ENCODE measurements at regions not wholly inside any gene's neighbourhood (a gene's known extent, or its start where the extent isn't known, plus 50 kb on each side); places are given as distances from the start of the nearest gene placed in this dataset.

DNA sequence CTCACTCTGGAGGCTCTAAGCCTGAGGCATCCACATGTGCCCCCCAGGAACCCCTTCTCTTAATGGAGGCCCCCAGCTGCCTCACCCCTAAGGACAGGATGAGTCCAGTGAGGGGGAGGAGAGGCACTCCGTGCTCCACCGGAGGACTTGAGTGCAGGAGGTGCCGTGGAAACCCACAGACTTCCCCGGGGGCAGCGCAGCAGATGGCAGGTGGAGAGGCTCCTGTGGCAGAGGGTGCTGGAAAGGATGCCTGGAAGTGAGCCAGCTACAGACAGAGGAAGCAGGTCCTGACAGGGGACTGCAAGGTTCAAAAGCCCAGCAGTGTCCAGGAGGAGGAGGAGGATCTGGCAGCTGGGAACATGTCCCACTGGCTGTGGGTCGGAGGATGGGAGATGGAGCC lies 1384.0 kb downstream of the TBC1D22A start:
- Histone ChIP-seq H3K4me3 (no peak overlapping the region), H3K4me1 (replicated peaks in 1 of 2) (no peaks in the 10 kb centered on the region), H3K27ac (no peak overlapping the region)
- ATAC-seq (replicated peaks in 6 of 8), result no peak
- in situ Hi-C loops (cut with MboI; ENCODE audit: low pct_unique_long_range_greater_than_20kb in 2 of 9, low sequenced_read_pairs in 9 of 9, unreplicated experiment in 9 of 9), result no loop called here
- WGBS, 10 experiments, result 0 to 93% (median 40%) methylated on average over 1 to 6 of the region's 6 CpGs; no CpG with 5 or more reads in 5 of the 10 experiments

DNA sequence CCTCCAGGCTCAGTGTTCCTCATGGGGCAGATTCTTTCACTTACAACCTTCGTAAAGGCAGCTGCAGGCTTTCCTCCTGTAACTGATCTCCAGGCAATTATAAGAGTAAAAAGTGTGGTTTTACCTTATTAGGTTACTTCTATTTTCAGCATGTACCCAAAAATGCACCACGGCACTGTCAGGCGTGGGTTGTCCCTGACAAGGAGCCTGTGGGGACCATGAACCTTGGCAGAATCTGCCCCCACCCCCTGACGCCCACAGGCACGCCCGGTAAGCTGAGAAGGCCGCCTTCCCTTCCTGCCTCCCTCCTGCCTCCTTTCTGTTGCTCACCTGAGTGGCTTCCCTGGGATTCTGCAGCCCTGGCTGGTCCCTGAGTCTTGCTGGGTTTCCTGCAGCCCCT lies 1383.3 kb downstream of the TBC1D22A start:
- Histone ChIP-seq H3K4me3 (no peak overlapping the region), H3K4me1 (replicated peaks in 1 of 2) (no peaks in the 10 kb centered on the region), H3K27ac (no peak overlapping the region)
- WGBS, 10 experiments, result 0 to 89% (median 14%) methylated on average over 1 to 6 of the region's 7 CpGs; no CpG with 5 or more reads in 5 of the 10 experiments
- in situ Hi-C loops (cut with MboI; ENCODE audit: low pct_unique_long_range_greater_than_20kb in 2 of 9, low sequenced_read_pairs in 9 of 9, unreplicated experiment in 9 of 9), result no loop called here
- ATAC-seq (replicated peaks in 6 of 8), result no peak

DNA sequence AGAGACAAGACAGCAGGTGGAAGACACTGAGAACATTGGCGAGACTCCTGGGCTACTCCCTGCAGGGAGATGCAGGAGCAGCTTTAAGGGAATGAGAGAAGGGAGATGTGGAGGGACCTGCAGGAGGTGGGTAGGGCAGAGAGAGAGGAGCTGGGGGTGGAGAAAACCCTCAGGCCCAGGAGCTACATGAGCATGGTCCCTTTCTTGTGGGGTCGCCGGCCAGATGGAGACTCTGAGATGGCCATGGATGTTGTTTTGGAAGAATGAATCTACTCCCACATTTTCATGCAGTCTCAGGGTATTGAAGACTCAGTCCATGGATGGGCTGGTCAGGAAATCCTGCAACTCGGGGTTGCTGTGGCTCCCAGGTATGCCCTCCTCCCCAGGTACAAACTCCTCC lies 1381.9 kb downstream of the TBC1D22A start:
- 67 to 68% methylated on average over 1 to 3 of the region's 4 CpGs; no CpG with 5 or more reads in 8 of the 10 experiments for WGBS, 10 experiments
- H3K27ac ChIP-seq, result no peak overlapping the region
- in situ Hi-C loops (cut with MboI; ENCODE audit: low pct_unique_long_range_greater_than_20kb in 2 of 9, low sequenced_read_pairs in 9 of 9, unreplicated experiment in 9 of 9), result no loop called here
- H3K4me1 ChIP-seq (replicated peaks in 1 of 2), result no peaks in the 10 kb centered on the region
- H3K4me3 ChIP-seq, result no peak overlapping the region
- ATAC-seq (replicated peaks in 6 of 8), result no peak

DNA sequence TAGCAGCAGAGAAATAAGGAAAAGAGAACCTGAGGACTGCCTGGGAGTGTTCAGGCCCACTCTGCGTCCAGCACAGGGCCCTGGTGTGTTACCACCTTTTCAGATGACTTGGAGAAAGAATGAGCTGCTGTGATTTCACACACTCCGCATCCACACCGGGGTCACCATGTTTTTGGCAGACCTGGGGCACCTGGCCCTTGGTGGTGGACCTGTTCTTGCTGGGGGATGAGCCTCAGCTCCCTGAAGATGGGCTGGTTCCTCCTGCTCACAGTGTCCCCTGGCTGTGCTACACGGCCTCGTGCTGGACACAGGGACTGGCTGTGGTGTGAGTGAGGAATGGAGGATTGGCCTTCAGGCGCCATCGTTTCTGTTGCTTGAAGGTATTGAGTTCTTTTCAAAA lies 1381.4 kb downstream of the TBC1D22A start:
- H3K27ac ChIP-seq, result no peak overlapping the region
- no peak for ATAC-seq (replicated peaks in 6 of 8)
- in situ Hi-C loops (cut with MboI; ENCODE audit: low pct_unique_long_range_greater_than_20kb in 2 of 9, low sequenced_read_pairs in 9 of 9, unreplicated experiment in 9 of 9), result no loop called here
- H3K4me3 ChIP-seq, result no peak overlapping the region
- 0 to 67% (median 13%) methylated on average over 1 to 6 of the region's 7 CpGs; no CpG with 5 or more reads in 5 of the 10 experiments for WGBS, 10 experiments
- no peaks in the 10 kb centered on the region for H3K4me1 ChIP-seq (replicated peaks in 1 of 2)

DNA sequence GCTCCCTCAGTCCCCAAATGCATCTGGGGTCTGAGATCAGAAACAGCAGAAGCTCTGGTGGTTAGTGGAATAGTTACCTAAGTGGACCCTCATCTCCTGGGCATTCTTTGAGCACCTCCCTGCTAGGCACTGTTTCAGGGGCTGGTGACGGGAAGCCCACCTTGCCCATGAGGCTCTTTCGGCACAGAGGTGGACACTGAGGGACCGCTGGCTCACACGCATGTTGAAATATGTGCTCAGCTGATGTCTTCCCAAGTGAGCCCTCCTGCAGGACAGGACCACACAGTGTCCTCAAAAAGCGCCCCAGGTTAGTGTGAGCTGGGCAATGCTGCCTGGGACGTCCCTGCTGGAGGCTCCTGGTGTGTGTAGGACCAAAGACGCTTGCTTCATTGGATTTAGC lies 1379.9 kb downstream of the TBC1D22A start:
- WGBS, 10 experiments, result 0 to 76% (median 20%) methylated on average over 1 to 6 of the region's 7 CpGs; no CpG with 5 or more reads in 4 of the 10 experiments
- Histone ChIP-seq H3K4me3 (no peak overlapping the region), H3K4me1 (replicated peaks in 1 of 2) (no peaks in the 10 kb centered on the region), H3K27ac (no peak overlapping the region)
- in situ Hi-C loops (cut with MboI; ENCODE audit: low pct_unique_long_range_greater_than_20kb in 2 of 9, low sequenced_read_pairs in 9 of 9, unreplicated experiment in 9 of 9), result no loop called here
- no peak for ATAC-seq (replicated peaks in 6 of 8)

GRCh38 chr22:48141301-48141700 lies 1378.9 kb downstream of the TBC1D22A start:
- 7 to 80% (median 27%) methylated on average over 1 to 5 of the region's 10 CpGs; no CpG with 5 or more reads in 5 of the 10 experiments for WGBS, 10 experiments
- H3K4me3 ChIP-seq, result no peak overlapping the region
- no peak overlapping the region for H3K27ac ChIP-seq
- in situ Hi-C loops (cut with MboI; ENCODE audit: low pct_unique_long_range_greater_than_20kb in 2 of 9, low sequenced_read_pairs in 9 of 9, unreplicated experiment in 9 of 9), result no loop called here
- no peaks in the 10 kb centered on the region for H3K4me1 ChIP-seq (replicated peaks in 1 of 2)
- no peak for ATAC-seq (replicated peaks in 6 of 8)

GRCh38 chr22:48140261-48140813 lies 1377.9 kb downstream of the TBC1D22A start:
- no peaks in the 10 kb centered on the region for H3K4me1 ChIP-seq (replicated peaks in 1 of 2)
- H3K27ac ChIP-seq, result no peak overlapping the region
- WGBS, 10 experiments, result 32 to 75% (median 35%) methylated on average over 1 to 4 of the region's 10 CpGs; no CpG with 5 or more reads in 6 of the 10 experiments
- H3K4me3 ChIP-seq, result no peak overlapping the region
- in situ Hi-C loops (cut with MboI; ENCODE audit: low pct_unique_long_range_greater_than_20kb in 2 of 9, low sequenced_read_pairs in 9 of 9, unreplicated experiment in 9 of 9), result no loop called here
- ATAC-seq (replicated peaks in 6 of 8), result no peak

DNA sequence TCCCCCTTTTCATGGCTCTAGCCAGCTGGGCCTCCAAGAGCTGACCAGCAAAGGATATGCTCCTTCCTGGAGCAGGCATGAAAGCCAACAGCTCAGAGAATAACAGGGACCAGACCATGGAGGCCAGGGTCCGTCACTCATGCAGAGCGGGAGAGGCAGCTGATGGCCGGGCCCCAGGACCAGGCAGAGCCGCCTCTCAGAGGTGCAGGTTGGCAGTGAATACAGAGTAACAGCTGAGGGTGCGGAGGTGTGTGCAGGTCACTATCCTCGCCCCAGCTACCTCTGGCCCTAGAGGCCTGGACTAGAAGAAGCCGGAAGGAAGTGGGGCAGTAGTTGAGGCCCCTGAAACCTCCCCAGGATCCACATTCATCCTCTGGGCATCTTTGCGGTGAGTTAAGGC lies 1377.3 kb downstream of the TBC1D22A start:
- no peak overlapping the region for H3K4me3 ChIP-seq
- WGBS, 10 experiments, result 60% methylated on average over 5 of the region's 8 CpGs; no CpG with 5 or more reads in 9 of the 10 experiments

GRCh38 chr22:48138855-48139254 lies 1376.4 kb downstream of the TBC1D22A start:
- no peak for ATAC-seq (replicated peaks in 6 of 8)
- WGBS, 10 experiments, result 33 to 91% (median 64%) methylated on average over 3 to 10 of the region's 11 CpGs; no CpG with 5 or more reads in 2 of the 10 experiments
- Histone ChIP-seq H3K4me3 (no peak overlapping the region), H3K27ac (no peak overlapping the region), H3K4me1 (replicated peaks in 1 of 2) (no peaks in the 10 kb centered on the region)
- in situ Hi-C loops (cut with MboI; ENCODE audit: low pct_unique_long_range_greater_than_20kb in 2 of 9, low sequenced_read_pairs in 9 of 9, unreplicated experiment in 9 of 9), result no loop called here

More for the DNA sequence above, 1377.3 kb downstream of the TBC1D22A start:
- ATAC-seq (replicated peaks in 6 of 8), result no peak
- in situ Hi-C loops (cut with MboI; ENCODE audit: low pct_unique_long_range_greater_than_20kb in 2 of 9, low sequenced_read_pairs in 9 of 9, unreplicated experiment in 9 of 9), result no loop called here
- Histone ChIP-seq H3K4me1 (replicated peaks in 1 of 2) (no peaks in the 10 kb centered on the region), H3K27ac (no peak overlapping the region)

DNA sequence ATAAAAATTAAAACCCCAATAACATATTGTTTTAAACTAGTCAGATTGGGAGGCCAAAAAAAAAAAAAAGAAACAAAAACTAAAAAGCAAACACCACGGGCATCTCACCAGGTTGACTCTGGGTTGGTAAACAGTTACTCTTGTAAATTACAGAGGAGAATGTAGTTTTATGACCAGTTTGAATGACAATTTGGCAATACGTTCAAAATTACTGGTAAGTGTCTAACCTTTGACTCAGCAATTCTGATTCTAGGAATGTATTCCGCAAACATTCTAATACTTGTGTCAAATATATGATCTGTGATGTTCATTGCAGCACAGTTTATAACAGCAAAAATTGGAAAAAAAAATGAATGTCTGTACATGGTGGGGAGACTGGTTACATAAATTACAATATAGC lies 1376.0 kb downstream of the TBC1D22A start:
- H3K4me1 ChIP-seq (replicated peaks in 1 of 2), result no peaks in the 10 kb centered on the region
- 14 to 81% (median 41%) methylated on average over 2 to 3 of the region's 3 CpGs for WGBS, 10 experiments
- ATAC-seq (replicated peaks in 6 of 8), result no peak
- H3K4me3 ChIP-seq, result no peak overlapping the region
- in situ Hi-C loops (cut with MboI; ENCODE audit: low pct_unique_long_range_greater_than_20kb in 2 of 9, low sequenced_read_pairs in 9 of 9, unreplicated experiment in 9 of 9), result no loop called here
- H3K27ac ChIP-seq, result no peak overlapping the region

GRCh38 chr22:48137640-48138039 lies 1375.2 kb downstream of the TBC1D22A start:
- H3K4me3 ChIP-seq, result no peak overlapping the region
- no peaks in the 10 kb centered on the region for H3K4me1 ChIP-seq (replicated peaks in 1 of 2)
- in situ Hi-C loops (cut with MboI; ENCODE audit: low pct_unique_long_range_greater_than_20kb in 2 of 9, low sequenced_read_pairs in 9 of 9, unreplicated experiment in 9 of 9), result no loop called here
- WGBS, 10 experiments, result 6 to 84% (median 24%) methylated on average over 3 to 8 of the region's 10 CpGs; no CpG with 5 or more reads in 2 of the 10 experiments
- ATAC-seq (replicated peaks in 6 of 8), result peak in 2 of 8 experiments; percentile 69 to 80
- H3K27ac ChIP-seq, result no peak overlapping the region

GRCh38 chr22:48135592-48135991 lies 1373.1 kb downstream of the TBC1D22A start:
- in situ Hi-C loops (cut with MboI; ENCODE audit: low pct_unique_long_range_greater_than_20kb in 2 of 9, low sequenced_read_pairs in 9 of 9, unreplicated experiment in 9 of 9), result no loop called here
- no peaks in the 10 kb centered on the region for H3K4me1 ChIP-seq (replicated peaks in 1 of 2)
- ATAC-seq (replicated peaks in 6 of 8), result no peak
- H3K4me3 ChIP-seq, result no peak overlapping the region
- 43 to 100% (median 73%) methylated on average over 1 to 7 of the region's 8 CpGs; no CpG with 5 or more reads in 2 of the 10 experiments for WGBS, 10 experiments
- H3K27ac ChIP-seq, result no peak overlapping the region

DNA sequence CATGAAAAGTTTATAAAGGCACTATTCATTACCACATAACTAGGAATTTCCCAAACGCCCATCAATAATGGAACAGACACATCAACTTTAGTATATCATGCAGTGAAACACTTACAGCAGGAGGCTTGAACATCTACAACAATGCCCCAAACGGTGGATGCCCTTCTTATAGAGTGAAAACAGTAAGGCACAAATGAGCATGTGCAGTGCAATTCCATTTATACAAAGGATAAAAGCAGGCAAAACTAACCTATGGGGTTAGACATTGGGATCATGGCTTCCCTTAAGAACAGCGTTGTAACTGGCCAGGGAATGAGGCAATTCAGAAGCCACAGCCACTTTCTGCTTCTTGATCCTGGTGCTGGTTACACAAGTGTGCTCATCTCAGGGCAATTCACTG lies 1363.0 kb downstream of the TBC1D22A start:
- Histone ChIP-seq H3K4me1 (replicated peaks in 1 of 2) (no peaks in the 10 kb centered on the region), H3K27ac (no peak overlapping the region), H3K4me3 (no peak overlapping the region)
- 0 to 73% (median 19%) methylated on average over 1 to 3 of the region's 3 CpGs; no CpG with 5 or more reads in 1 of the 10 experiments for WGBS, 10 experiments
- ATAC-seq (replicated peaks in 6 of 8), result no peak
- in situ Hi-C loops (cut with MboI; ENCODE audit: low pct_unique_long_range_greater_than_20kb in 2 of 9, low sequenced_read_pairs in 9 of 9, unreplicated experiment in 9 of 9), result no loop called here

DNA sequence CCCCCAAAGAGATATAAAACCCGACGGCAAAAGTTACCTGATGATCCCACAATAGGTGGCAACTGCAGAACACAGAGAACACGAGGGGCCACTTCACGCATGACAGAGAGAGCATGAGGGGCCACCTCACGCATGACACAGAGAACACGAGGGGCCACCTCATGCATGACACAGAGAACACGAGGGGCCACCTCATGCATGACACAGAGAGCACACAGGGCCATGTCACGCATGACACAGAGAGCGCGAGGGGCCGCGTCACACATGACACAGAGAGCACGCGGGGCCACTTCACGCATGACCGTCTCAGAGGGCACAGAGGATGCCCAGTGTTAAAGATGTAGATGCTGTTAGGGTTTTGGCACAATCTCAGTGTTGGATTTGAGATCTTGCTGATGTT lies 1359.5 kb downstream of the TBC1D22A start:
- no peak for ATAC-seq (replicated peaks in 6 of 8)
- in situ Hi-C loops (cut with MboI; ENCODE audit: low pct_unique_long_range_greater_than_20kb in 2 of 9, low sequenced_read_pairs in 9 of 9, unreplicated experiment in 9 of 9), result no loop called here
- H3K4me1 ChIP-seq (replicated peaks in 1 of 2), result no peaks in the 10 kb centered on the region
- H3K4me3 ChIP-seq, result no peak overlapping the region
- WGBS, 10 experiments, result 0 to 100% (median 74%) methylated on average over 1 to 16 of the region's 16 CpGs
- no peak overlapping the region for H3K27ac ChIP-seq
